NCI-H524 treated with DMSO at 0.1 percent for 48 hours (cell line): ENCODE measurements at regions not wholly inside any gene's neighbourhood (a gene's known extent, or its start where the extent isn't known, plus 50 kb on each side); places are given as distances from the start of the nearest gene placed in this dataset.
"Not testable (repeated sequence)": the region's sequence is repeated elsewhere in the genome, so short reads cannot be mapped to it uniquely, and the experiment has no call there.

Experiments
- DNase-seq: peaks from one replicate; lab custom pipeline; 2025; lab: John Stamatoyannopoulos, UW

DNA sequence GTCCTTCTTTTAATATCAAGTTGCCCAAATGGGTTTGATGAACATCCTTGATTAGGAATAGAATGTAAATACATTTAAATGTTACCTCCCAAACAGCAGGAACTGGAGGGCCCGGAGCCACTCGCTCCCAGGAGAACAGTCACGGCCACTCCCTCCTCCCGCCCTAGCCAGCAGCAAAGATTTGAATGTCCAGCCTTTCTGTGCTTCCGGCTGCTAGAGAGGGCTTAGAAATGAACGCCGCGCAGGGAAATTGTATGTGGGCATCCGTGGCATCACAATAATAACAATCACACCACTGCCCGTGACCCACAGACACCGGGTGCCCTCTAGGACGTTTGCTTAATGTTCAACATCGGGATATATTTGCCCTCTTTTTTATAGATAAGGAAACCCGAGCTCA lies 164.9 kb upstream of the SALL3 start:
- no peak for DNase-seq

DNA sequence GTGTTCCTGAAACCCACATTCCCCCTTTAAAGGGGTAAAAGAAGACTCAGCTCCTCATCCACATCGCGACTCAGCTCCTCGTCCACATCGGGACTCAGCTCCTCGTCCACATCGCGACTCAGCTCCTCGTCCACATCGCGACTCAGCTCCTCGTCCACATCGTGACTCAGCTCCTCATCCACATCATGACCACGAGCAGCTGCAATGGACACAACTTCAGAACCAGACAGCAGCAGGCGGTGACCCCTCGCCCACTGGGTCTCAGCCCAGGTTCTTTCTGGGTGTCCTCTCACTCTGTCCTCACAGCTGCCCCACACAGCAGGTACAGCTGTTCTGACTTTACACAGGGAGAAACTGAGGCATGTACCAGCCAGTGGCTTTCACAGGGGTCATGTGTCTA lies 163.5 kb upstream of the SALL3 start:
- DNase-seq = no peak

- DNase-seq = no peak
Observed at GRCh38 chr18:78816916-78817315, 162.7 kb upstream of the SALL3 start.

GRCh38 chr18:78818495-78818894 lies 161.1 kb upstream of the SALL3 start:
- DNase-seq = no peak

DNA sequence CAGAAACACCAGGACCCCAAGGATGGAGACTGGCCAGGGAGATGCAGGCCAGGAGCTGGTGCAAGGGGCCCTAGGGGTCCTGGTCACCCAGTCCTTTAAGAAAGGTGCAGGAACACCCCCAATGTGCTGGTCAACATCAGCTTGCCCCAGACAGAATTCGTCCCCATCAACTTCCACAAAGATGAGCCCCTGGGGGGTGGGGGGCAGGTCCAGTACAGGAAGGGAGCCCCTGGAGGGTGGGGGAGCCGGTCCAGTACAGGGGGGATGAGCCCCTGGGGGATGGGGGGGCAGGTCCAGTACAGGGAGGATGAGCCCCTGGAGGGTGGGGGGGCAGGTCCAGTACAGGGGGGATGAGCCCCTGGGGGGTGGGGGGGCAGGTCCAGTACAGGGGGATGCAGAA lies 160.7 kb upstream of the SALL3 start:
- no peak for DNase-seq

- no peak for DNase-seq
Observed at GRCh38 chr18:78820161-78820834, 159.3 kb upstream of the SALL3 start.

- DNase-seq = no peak
Observed at GRCh38 chr18:78821396-78821795, 158.2 kb upstream of the SALL3 start.

DNA sequence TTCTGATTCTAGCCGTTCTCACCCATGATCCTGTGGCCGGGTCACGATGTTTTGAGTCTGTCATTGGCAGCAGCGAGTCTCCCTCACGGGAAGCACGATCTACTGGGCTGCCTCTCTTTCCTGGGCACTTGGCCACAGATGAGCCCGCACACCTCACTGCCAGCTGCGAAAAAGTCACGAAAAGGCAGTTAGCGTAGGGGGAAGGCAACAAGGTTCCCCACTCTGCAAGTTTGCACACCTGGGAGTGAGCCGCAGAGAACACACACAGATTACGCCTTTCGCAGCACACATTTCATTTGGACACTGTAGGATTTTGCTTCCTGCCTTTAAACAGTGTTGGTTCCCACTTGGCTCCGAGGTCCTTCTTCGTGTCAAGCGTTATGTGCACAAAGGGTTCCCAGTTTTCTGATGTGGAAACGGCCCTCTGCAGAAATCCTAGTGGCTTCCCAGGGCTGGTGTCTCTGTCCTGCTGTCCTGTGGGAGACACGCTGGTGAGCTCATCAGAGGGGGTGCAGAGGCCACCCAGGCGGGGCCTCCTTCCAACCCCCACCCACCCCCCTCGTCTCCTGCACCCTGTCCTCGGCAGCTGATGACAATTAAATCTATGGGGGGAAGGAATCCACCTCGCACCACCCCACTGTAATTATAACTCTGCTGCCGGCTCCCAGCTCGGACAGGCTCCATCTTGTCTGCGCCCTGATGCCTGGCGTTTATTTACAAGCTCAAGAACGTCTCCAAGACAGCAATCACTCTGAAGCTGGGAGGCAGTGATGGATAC lies 157.3 kb upstream of the SALL3 start:
- no peak for DNase-seq

- DNase-seq = no peak
Observed at GRCh38 chr18:78822949-78823285, 156.7 kb upstream of the SALL3 start.

DNA sequence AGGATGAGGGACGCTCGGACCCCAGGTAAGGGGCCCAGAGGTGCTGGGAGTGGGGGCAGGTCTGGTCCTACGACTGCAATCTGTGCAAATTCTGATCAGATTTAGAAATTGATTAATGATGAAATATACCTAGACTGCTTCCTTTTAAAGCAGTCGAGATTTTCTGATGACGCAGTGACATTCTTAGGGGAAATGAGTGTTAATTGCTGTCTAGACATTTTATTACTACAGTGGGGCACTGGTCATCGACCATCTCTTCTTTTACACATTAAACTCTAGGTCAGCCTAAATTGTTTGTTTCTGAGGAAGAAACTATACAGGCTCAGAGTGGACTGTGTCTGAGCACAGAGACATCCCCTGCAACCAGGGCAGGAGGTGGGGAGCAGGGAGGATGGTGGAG lies 154.4 kb upstream of the SALL3 start:
- DNase-seq = no peak

DNA sequence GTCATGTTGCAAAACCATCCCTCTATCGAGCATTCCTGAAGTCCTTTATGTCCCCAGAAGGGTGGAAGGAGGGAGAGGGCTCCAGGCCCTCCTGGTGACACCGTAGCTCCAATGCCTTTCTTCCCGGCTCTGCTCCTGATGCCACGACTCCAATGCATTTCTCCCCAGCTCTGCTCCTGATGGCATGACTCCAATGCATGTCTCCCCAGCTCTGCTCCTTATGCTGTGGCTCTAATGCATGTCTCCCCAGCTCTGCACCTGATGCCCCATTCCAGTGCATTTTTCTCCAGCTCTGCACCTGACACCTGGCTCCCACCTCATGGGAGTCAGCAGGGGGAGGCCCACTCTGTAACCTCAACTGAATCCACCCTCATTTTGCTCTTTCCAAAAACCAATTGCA lies 153.0 kb upstream of the SALL3 start:
- no peak for DNase-seq

- DNase-seq = no peak
Observed at GRCh38 chr18:78827141-78827540, 152.5 kb upstream of the SALL3 start.

- no peak for DNase-seq
Observed at GRCh38 chr18:78828131-78828530, 151.5 kb upstream of the SALL3 start.

DNA sequence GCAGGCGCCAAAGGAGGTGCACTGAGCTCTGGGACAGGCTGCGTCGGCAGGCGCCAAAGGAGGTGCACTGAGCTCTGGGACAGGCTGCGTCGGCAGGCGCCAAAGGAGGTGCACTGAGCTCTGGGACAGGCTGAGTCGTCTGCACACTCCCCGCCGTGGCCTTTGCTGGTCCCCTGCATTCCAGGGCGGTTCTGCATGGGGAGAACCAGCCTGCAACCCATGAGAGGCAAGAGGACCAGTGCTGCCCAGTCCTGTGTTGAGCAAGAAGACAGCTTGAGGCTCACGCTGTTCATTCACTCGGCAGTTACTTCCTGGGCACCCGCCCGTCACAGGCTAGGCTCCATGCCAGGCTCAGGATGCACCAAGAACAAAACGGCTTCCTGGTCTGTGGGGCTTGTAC lies 150.6 kb upstream of the SALL3 start:
- DNase-seq = not testable (repeated sequence)

DNA sequence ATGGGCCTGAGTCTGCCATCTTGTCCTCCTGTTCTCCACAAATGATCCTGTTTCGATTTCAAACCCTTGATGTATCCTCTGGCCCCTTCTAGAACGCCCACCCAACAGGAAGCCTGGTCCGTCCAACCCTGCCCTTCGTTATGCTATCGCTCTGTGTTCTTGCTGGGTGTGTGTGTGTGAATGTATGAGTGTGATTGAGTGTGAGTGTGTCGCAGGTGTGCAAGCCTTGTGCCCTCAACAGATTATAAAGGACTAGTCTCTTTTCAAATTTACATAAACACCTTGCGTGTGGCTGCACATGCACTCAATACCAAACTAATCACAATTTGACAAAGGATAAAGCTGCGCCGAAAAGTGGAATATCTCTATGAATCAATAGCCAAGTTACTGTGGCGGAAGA lies 149.5 kb upstream of the SALL3 start:
- no peak for DNase-seq

- no peak for DNase-seq
Observed at GRCh38 chr18:78830826-78831225, 148.8 kb upstream of the SALL3 start.

- no peak for DNase-seq
Observed at GRCh38 chr18:78831603-78832002, 148.0 kb upstream of the SALL3 start.

GRCh38 chr18:78833833-78834232 lies 145.8 kb upstream of the SALL3 start:
- DNase-seq = no peak

GRCh38 chr18:78836838-78837237 lies 142.8 kb upstream of the SALL3 start:
- DNase-seq = no peak

GRCh38 chr18:78837754-78838153 lies 141.9 kb upstream of the SALL3 start:
- no peak for DNase-seq

DNA sequence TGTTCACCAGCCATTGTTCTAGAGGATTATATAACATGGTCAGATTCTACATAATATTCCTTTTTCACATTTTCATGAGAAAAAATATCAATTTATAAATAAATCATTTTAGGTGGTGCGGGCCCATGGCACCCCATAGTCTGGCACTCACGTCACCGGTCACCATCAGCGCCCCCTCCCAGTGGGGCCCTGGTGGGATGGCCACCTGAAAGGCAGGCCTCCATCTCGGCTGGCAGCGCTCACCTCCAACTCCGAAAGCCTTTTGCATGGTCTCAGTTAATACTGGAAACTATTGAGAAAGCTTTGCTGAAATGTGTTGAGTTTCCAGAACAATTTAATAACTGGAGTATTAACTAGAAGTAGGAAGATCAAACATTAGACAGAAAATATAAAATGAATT lies 141.4 kb upstream of the SALL3 start:
- DNase-seq = no peak

DNA sequence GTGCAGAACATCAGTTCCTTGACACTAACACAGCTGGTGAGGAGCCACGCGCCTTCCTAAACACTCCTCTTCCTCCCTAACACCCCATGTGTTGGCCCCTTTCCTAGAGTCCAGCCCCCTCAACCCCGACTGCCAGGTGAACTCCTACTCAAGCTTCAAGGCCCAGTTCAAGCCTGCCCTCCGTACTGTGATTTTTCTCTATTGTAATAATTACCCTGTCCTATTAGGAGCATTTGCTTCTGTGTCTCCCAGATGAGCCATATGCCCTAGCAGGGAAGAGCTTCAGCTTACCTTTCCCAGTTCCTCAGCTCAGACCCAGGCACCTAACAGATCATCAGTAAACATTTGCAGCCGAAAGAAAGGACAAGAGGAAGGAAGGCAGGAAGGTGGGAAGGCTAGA lies 130.6 kb upstream of the SALL3 start:
- DNase-seq = no peak

GRCh38 chr18:78849458-78849857 lies 130.2 kb upstream of the SALL3 start:
- no peak for DNase-seq

DNA sequence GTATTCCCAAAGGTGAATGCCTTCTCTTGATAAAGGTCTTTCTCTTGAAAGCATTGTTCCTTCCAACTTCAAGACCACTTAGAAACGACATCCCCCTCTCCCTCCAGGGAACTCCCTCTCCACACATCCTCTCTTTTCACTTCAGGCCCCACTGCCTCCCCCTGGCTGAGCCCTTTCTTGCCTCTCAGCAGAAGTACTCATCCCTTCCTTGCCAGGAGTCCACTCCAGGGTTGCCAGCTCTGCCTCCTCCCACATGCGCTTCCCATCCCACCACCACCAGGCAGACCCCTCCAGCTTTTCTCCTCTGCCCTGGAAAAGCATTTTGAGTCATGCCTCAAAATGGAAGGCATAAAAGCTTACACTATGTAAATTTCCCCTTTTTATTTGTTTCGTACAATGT lies 126.3 kb upstream of the SALL3 start:
- no peak for DNase-seq
